ENCODE measurements at regions not wholly inside any gene's neighbourhood (a gene's known extent, or its start where the extent isn't known, plus 50 kb on each side); places are given as distances from the start of the nearest gene placed in this dataset.

DNA sequence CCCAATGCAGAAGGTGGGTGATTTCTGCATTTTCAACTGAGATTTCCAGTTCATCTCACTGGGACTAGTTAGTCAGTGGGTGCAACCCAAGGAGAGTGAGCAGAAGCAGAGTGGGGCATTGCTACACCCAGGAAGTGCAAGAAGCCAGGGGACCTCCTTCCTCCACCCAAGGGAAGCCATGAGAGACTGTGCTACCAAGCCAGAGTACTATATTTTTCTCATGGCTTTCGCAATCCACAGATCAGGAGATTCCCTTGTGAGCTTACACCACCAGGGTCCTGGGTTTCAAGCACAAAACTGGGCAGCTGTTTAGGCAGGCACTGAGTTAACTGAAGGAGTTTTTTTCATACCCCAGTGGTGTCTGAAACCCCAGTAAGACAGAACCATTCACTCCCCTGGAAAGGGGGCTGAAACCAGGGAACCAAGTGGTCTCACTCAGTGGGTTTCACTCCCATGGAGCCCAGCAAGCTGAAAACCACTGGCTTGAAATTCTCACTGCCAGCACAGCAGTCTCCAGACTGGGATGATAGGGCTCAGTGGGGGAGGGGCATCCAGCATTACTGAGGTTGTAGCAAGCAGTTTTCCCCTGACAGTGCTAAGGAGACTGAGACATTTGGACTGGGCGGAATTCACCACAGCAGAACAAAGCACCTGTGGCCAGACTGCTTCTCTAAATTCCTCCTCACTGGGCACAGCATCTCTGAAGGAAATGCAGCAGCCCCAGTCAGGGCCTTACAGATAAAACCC, 903.4 kb downstream of the TECRL start:
- no peak for DNase-seq (ENCODE audit: low read depth in 2 of 2)

DNA sequence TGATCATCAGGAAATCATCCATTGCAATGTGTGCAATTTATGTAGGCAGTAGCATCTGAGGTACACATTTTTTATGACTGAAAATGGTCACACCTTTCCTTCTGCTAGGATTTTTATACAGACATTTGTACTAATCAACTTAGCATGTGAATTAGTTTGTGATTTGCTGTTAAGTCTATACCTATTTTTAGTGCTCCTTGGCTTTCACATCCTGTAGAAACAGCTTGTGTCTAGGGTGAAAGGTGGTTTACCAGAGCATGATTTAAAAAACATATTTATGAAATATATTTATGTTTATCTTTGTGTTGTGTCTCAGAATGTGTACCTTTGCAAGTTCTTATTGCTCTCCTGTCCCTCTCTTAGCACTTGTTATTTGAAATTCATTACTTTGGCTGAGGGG, 916.0 kb downstream of the TECRL start:
- DNase-seq (ENCODE audit: low read depth in 2 of 2), result no peak

DNA sequence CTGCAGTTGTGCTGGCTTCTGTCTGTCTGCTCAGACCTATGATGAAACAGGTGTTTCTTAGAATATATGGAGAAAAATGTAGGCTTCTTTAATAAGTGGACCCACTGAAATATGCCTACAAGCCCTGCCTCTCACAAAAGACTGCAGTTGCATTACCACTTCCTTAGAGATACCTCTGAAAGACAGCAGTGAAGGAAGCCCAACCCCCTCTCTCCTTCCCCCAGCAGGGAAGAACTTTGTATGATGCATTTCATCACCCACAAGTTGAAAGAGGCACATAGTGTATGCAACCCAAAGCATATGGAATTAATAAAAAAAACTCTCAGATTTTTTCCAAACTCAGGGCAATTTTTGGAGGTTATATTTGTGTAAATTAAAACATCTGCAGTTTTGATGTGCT, 916.7 kb downstream of the TECRL start:
- no peak for DNase-seq (ENCODE audit: low read depth in 2 of 2)

DNA sequence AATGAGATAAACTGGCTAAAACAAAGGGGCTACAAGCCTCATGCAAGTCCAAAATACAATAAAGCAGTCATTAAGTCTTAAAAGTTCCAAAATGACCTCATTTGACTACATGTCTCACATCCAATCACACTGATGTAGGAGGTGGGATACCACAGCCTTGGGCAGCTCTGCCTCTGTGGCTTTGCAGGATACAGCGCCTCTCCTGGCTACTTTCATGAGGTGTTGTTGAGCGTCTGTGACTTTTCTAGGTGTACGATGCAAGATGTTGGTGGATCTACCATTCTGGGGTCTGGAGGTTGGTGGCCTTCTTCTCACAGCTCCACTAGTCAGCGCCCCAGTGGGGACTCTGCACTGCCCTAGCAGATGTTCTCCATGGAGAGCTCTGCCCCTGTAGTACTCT, 944.9 kb downstream of the TECRL start:
- no peak for DNase-seq (ENCODE audit: low read depth in 2 of 2)

DNA sequence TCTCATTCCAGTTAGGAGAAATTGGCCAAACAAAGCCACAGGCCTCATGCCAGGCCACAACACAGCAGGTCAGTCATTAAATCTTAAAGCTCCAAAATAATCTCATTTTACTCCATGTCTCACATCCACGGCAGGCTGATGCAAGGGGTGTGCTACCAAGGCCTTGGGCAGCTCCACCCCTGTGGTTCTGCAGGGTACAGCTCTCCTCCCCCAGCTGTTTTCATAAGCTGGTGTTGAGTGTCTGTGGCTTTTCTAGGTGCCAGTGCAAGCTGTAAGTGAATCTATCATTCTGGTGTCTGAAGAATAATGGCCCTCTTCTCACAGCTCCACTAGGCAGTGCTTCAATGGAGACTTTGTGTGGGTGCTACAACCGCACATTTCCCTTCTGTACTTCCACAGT, 949.2 kb downstream of the TECRL start:
- no peak for DNase-seq (ENCODE audit: low read depth in 2 of 2)

DNA sequence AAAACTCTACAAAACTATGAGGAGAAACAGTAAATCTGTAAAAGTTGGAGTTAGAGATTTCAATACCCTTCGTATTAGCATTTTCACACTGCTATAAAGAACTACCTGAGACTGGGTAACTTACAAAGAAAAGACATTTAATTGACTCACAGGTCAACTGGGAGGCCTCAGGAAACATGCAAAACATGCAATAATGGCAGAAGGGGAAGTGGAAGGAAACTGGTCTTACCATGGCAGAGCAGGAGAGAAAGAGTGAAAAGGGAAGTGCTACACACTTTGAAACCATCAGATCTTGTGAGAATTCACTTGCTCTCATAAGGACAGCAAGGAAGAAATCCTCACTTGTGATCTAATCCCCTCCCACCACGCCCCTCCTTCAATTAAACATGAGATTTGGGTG, 949.9 kb downstream of the TECRL start:
- DNase-seq (ENCODE audit: low read depth in 2 of 2), result no peak

DNA sequence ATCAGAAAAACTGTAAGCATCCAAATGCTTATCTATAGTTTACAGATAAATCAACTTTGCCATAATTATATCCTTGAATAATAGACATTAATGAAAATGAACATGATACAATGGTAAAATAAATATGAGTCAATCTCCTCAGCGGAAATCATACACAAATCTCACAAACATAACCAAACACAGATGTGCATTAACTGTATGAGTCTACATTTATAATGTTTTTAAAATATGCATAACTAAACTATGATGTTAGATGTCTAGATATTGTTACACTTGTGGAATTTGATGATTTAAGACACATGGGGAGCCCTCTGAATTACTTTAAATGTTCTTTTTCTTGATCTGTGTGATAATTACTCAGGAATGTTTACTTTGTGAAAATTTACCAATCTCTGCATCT, 951.2 kb downstream of the TECRL start:
- no peak for DNase-seq (ENCODE audit: low read depth in 2 of 2)

DNA sequence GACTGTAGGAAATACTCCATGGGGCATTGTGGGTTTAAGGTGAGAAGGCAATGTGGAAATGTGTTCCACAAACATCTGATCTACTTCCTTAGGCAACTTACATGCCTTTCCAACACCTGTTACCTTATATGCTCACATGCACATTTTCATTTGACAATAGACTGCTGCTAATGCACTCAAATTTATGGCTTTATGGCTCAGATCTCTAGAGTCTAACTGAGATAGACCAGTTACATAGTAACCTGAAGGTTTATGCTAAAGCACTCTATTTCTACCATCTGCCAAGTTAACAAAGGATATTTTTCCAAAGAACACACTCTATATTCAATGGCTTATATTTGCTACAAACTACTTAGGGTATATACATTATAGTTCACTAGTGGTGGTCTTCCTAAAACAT, 969.0 kb downstream of the TECRL start:
- DNase-seq (ENCODE audit: low read depth in 2 of 2), result no peak

DNA sequence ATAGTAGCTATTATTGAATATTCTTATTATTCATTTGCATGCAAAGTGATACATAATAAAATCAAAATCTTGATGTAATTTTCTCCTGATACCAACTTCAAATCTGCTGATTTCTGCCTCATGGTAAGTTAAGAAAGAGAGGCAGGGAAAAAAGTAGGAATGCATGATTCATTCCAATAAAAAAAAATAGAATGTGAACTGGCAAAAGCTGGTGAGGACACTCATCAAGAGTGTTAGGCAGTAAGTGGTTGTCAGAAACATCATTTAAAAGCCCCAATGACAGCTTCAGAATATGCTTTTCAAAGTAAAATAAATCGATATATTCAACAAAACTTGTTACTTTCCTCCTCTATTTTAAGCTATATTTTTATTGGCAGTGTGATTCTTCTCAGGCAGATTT, 979.1 kb downstream of the TECRL start:
- DNase-seq (ENCODE audit: low read depth in 2 of 2), result no peak

DNA sequence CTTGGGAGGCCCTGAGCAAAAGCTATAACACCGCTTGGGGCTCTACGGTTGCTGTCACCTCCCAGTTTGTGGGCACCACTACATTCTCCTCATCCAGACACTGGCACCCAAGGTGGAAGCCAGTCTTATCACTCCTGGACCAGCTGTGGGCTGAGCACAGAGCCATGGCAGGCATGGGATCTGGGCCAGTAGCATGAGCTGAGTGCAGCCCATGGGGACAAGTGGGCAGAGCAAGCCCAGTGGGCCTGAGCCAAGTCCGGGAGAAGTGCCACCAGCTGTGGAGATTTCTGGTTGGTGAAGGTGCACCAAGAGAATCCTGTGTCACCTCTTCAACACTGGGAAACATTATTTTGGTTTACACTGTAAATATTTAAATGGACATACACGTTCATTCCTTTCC, 1013.0 kb downstream of the TECRL start:
- DNase-seq (ENCODE audit: low read depth in 2 of 2), result no peak

DNA sequence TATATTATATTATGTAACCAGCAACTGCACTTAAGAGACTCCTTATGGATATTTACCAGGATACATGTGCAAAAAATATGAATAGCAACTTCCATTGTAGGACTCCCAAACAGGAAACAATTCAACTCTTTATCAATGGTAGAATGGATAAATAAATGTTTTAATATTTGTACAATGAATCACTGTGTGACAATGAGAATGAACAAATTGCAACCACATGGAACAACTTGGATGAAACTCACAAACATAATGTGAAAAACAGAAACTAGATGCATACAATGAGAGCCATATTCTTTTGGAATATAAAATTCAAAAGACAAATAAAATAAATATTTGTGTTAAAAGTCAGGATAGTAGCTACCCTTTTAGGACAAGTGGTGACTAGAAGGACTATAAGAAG, 1015.7 kb downstream of the TECRL start:
- no peak for DNase-seq (ENCODE audit: low read depth in 2 of 2)

DNA sequence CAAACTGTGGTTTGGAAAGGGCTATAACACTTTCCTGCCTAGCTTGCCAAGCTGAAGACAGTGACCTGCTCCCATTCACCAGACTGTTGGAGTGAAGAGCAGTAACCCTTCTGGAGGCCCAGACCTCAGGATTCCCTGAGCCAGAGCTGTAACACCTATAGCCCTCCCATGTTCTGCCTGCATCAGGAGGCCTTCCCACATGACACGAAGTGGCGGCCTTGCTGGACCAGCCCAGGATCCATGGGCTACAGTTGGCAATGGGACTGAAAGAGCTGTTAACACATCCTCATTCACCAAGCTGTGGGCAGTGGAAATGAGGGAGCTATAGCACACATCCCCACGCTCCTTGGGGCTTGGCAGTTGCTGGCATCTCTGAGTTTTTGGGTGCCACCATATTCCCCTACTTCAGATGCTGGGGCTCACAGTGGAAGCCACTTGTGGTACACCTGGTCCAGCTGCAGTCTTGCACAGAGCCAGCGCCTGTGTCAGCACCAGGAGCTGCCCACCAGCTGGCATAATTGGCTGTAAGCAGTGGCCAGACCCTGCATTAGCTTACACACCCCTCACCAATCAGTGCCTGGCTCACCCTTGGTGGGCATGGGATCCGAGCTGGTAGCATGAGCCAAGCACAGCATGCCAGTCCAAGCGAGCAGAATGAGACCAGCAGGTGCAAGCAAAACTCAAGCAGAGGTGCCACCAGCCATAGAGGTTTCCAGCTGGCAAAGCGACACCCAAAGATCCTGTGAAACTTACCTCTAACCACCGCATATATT, 1029.3 kb downstream of the TECRL start:
- DNase-seq (ENCODE audit: low read depth in 2 of 2), result no peak

DNA sequence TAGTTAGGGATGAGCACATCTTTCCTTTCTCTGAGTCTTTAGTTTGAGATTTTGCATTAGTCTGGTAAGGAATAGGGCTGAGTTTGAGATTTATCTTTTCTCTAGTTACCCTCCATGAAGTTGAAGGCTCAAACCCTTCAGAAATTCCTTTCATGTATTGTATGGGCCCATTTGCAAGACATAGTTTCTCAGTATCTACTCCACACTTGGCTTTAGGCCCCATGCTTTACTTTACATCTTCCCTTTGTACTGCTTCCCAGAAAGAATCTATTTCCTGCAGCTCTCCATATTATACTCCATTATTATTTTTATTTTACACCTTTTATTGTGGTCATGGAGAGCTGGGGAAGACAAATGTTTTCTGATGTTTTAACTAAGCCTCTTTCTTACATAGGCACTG, 1038.2 kb downstream of the TECRL start:
- DNase-seq (ENCODE audit: low read depth in 2 of 2), result no peak

DNA sequence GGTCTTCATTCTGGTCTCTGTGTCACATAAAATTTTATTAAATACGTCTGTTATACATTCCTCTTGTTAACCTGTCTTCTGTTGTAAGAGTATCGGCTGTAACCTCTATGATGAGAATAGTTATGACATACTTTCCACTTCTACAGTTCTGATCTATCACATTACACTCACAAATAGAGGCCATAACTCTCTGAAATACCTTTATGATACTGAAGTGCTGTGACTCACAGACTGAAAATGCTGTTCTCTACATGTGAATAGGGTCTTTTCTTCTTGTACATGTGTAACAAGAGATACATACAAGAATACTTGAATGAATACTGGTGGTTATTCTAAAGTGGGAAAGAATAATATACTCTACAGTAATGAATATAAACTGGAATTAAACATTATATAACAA, 1047.6 kb downstream of the TECRL start:
- no peak for DNase-seq (ENCODE audit: low read depth in 2 of 2)

DNA sequence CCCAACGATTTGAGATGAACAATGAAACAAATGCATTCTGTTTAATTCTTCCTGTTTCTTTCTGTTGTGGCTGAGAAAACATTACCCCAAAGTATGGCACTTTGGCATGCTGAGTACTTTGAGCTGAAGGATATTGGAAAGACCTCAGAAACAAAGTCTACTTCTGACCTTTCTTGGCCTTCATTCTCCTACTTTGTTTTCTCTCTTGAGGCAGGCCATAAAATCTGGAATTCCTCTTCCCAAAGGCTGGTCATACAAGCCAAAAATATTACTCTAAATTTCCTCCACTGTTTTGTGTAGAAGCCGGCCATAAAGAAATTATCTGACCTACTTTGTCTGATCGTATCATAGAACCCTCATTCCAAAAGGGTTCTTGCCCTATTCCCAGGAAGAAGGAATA, 1048.2 kb downstream of the TECRL start:
- no peak for DNase-seq (ENCODE audit: low read depth in 2 of 2)

DNA sequence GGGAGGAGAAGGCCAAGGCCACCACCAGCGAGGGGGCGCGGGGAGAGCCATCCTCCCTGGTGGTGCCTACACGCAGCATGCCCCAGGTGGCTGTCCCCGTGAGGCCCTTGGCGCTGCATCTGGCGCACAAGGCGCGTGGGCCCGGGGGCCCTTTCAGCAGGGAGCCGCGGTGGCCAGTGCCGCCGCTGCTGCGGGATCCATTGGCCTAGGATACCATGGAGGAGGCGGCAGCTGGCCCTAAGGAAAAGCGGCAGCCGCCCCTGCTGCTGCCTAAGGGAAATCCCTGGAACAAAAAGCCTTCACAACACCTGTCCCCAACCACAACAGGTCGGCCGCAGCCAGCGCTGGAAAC, 1059.6 kb downstream of the TECRL start:
- no peak for DNase-seq (ENCODE audit: low read depth in 2 of 2)

DNA sequence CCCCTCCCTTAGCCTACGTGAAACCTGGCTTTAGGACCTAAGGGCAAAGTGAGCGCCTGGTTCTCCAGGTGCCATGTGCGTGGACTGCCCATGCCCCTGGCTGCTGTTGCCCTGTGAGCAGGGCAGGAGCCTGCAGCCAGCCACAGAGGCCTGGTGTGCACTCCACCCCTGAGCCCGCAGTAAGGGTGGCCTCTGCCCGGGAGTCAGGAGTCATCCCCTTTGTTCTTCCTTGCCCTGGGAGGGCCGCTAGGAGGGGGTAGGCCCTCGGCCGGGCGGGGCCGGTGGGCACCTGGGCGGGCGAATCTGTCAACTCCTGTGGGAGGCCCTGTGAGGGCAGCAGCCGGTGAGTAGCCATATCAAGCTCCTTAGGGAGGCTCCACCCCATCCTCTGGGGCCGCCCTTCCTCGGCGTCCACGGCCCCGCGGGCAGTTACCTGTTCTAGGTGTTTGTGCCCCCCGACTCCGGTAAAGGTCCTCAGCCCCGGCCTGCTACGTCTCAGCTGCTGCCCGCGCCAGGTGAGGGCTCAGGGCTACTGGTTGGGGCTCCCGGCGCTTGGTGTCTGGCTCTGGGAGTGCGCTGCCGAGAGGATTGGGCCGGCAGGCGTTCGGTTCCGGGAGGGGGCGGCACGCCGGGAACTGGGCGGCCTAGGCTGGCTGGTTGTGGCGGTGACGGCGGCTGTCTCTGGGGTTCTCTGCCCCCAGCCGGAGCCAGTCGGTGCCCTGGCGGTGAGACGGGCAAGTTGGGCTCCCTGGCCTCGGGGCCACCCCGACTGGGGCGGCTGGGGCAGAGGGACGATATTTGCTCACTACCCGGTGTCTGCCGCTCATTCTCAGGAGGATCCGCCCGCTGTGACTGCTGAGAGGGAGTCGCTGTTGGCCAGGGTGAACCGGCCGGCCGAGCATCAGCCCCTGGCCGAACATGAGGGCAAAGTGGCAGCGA, 1060.2 kb downstream of the TECRL start:
- DNase-seq (ENCODE audit: low read depth in 2 of 2), result no peak

DNA sequence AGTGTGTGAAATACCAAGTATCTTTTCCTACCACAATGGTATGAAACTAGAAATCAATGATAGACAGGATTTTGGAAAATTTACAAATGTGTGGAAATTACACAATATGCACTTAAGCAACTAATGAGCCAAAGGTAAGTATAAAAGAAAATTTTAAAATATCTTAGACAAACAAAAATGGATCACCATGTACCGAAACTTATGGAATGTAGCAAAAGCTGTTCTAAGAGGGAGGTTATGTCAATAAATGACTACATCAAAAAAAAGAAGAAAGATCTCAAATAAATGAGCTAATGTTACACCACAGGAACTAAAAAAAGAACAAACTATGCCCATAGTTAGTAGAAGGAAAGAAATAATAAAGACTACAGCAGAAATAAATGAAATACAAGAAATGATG, 1084.1 kb downstream of the TECRL start:
- no peak for DNase-seq (ENCODE audit: low read depth in 2 of 2)

DNA sequence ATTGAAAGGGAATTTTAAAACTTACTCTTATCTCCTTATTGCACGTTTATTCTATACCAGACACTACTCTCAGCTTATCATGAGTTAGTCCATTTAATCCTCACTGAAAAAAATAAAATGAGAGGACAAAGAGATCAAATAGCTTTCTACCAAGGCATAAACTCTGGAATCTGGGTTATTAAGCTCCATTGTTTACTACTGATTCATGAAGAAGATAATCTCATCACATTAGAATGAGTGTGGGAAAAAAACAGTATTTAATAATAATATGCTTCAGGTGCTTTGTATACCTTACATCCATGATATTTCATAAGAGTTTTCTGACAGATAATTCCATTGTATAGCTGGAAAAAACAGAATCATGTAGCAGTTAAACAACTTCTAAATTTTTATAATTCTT, 1092.6 kb downstream of the TECRL start:
- DNase-seq (ENCODE audit: low read depth in 2 of 2), result no peak

DNA sequence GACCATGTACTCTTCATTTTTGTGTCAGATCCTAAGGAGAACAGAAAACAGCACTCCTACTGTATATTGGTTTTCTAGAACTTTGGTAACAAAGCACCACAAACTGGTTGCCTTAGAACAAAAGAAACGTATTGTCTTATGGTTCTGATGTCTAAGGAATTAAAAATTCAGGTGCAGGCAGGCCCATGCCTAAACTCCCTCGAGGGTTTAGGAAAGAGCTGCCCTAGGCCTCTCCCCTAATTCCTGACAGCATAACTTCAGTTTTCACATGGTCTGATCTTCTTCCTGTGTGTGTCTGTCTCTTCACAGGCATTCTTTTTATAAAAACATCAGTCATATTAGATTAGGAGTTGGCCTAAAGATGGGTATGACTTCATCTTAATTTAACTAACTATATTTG, 1093.6 kb downstream of the TECRL start:
- DNase-seq (ENCODE audit: low read depth in 2 of 2), result no peak

DNA sequence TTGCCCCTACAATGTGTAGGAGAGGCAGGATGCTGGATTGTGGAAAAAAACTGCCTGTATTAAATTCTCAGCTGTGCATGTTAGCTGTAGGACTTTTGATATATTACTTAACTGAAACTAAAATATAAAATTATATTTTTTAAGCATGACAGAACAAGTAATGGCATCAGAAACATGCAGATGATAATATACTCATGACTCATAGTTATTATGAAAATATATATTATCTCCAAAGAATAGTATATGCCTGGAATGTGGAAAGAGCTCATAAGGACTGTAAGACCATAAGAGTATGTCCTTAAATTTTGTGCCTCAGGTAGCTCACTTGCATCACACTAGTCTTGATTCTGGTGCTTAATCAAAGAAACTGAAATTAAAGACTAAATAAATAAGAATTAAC, 1100.6 kb downstream of the TECRL start:
- no peak for DNase-seq (ENCODE audit: low read depth in 2 of 2)

DNA sequence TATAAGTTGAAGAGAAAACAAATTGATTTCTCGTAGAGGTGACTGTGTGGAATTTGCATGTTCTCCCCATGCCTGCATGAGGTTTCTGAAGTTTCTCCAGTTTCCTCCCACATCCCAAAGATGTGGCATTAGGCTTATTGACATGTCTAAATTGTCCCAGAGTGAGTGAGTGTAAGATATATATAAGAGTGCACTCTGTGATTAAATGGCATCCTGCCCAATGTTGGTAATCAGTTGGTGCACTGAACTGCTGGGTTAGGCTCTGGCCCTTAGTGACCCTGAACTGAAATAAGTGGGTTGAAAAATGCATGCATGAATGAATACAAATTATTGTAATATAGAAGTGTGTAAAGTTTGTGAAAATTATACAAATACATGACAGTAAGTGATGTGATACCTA, 1106.5 kb downstream of the TECRL start:
- DNase-seq (ENCODE audit: low read depth in 2 of 2), result no peak

DNA sequence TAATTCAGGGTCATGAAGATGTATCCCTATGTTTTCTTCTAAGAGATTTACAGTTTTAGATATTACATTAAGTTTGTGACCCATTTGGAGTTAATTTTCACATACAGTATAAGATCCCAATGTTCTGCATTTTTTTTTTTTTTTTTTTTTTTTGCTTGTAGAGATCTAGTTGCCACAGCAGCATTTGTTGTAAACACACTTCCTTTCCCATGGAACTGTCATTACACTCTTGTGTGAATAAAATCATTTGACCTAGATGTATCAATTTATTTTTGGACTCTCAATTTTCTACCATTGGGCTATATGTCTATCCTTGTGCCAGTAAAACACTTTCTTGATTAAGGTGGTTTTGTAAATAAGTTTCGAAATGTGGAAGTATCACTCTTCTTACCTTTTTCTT, 1107.2 kb downstream of the TECRL start:
- DNase-seq (ENCODE audit: low read depth in 2 of 2), result no peak

Measured in stimulated activated CD4-positive, alpha-beta T cell treated with anti-CD3 and anti-CD28 coated beads, Interleukin-4, amount 100 ng/mL, for 48 hours (primary cell).